ENCODE measurements at regions not wholly inside any gene's neighbourhood (a gene's known extent, or its start where the extent isn't known, plus 50 kb on each side); places are given as distances from the start of the nearest gene placed in this dataset.

- H3K4me3 ChIP-seq (ENCODE audit: low read depth, low read length), result no peak overlapping the region
- no peak for DNase-seq (ENCODE audit: low read depth)
- TF ChIP-seq CTCF (IDR thresholded peaks at IDR 0.05; ENCODE audit: control insufficient read depth, extremely low read depth, insufficient read depth), result no peak
Observed at GRCh38 chr3:73752338-73752737, 127.6 kb upstream of the PDZRN3 start.

- DNase-seq (ENCODE audit: low read depth), result no peak
- no peak for TF ChIP-seq CTCF (IDR thresholded peaks at IDR 0.05; ENCODE audit: control insufficient read depth, extremely low read depth, insufficient read depth)
Observed at GRCh38 chr3:73746623-73747022, 121.9 kb upstream of the PDZRN3 start.

GRCh38 chr3:73745526-73746191 lies 120.9 kb upstream of the PDZRN3 start:
- TF ChIP-seq CTCF (IDR thresholded peaks at IDR 0.05; ENCODE audit: control insufficient read depth, extremely low read depth, insufficient read depth), result no peak
- no peak for DNase-seq (ENCODE audit: low read depth)
- no peak overlapping the region for H3K4me3 ChIP-seq (ENCODE audit: low read depth, low read length)

More at GRCh38 chr3:73746623-73747022, 121.9 kb upstream of the PDZRN3 start:
- no peak overlapping the region for H3K4me3 ChIP-seq (ENCODE audit: low read depth, low read length)

- no peak for TF ChIP-seq CTCF (IDR thresholded peaks at IDR 0.05; ENCODE audit: control insufficient read depth, extremely low read depth, insufficient read depth)
- no peak overlapping the region for H3K4me3 ChIP-seq (ENCODE audit: low read depth, low read length)
- DNase-seq (ENCODE audit: low read depth), result no peak
Observed at GRCh38 chr3:73743551-73743950, 118.8 kb upstream of the PDZRN3 start.

- H3K4me3 ChIP-seq (ENCODE audit: low read depth, low read length), result no peak overlapping the region
- no peak for TF ChIP-seq CTCF (IDR thresholded peaks at IDR 0.05; ENCODE audit: control insufficient read depth, extremely low read depth, insufficient read depth)
- DNase-seq (ENCODE audit: low read depth), result no peak
Observed at GRCh38 chr3:73739791-73740453, 115.2 kb upstream of the PDZRN3 start.

- no peak overlapping the region for H3K4me3 ChIP-seq (ENCODE audit: low read depth, low read length)
- TF ChIP-seq CTCF (IDR thresholded peaks at IDR 0.05; ENCODE audit: control insufficient read depth, extremely low read depth, insufficient read depth), result no peak
- DNase-seq (ENCODE audit: low read depth), result no peak
Observed at GRCh38 chr3:73738711-73739110, 114.0 kb upstream of the PDZRN3 start.
